Activated CD8-positive, alpha-beta memory T cell treated with anti-CD3 and anti-CD28 coated beads for 4 hours (primary cell): ENCODE measurements at regions not wholly inside any gene's neighbourhood (a gene's known extent, or its start where the extent isn't known, plus 50 kb on each side); places are given as distances from the start of the nearest gene placed in this dataset.

Experiments used
- DNase-seq, 2 donors: peaks; one replicate each; pipeline ENCODE4 v3.0.0-alpha.2; 2020; ENCODE audit warnings: low read depth in 2 of 2

DNA sequence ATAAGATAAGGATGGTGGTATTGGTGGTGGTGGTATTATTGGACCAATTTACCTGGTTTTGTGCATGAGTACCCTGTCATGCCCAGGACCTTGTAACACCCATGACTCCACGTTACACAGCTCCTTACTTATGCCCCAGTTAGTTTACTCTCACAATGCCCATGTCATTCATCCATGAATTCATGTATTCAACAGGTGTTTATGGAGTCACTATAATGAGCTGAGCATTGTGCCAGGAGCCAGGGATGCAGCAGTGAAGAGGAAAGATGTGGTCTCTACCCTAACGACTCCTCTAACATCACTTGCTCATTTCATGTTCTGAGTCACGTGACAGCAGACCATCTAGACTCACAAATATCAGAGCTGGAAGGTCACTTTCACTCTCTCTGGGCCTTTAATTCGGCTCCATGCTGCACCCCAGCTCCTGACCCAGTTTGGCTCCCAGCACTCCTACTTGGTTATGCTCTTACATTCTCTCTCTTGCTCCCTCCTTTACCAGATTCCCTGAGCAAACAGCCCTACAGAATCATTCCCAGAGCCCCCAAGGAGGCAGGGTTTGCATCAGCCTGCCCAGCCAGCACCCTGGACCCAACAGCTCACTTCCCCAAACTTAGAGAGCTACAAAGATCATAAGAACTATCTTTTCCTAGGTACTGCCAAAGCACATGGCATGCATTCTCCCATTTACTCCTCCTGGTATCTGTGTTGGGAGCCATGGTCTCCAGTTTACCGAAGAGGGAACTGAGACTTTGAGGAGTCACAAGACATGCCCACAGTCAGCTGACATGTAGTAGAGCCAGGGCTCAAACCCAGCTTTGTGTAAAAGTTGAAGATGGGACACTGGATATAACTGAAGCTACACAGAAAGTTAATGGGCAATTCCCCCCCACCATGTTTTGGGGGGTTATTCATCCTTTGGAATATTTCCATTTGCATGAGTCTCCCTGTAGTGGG, 449.9 kb downstream of the LRATD1 start:
- no peak for DNase-seq

DNA sequence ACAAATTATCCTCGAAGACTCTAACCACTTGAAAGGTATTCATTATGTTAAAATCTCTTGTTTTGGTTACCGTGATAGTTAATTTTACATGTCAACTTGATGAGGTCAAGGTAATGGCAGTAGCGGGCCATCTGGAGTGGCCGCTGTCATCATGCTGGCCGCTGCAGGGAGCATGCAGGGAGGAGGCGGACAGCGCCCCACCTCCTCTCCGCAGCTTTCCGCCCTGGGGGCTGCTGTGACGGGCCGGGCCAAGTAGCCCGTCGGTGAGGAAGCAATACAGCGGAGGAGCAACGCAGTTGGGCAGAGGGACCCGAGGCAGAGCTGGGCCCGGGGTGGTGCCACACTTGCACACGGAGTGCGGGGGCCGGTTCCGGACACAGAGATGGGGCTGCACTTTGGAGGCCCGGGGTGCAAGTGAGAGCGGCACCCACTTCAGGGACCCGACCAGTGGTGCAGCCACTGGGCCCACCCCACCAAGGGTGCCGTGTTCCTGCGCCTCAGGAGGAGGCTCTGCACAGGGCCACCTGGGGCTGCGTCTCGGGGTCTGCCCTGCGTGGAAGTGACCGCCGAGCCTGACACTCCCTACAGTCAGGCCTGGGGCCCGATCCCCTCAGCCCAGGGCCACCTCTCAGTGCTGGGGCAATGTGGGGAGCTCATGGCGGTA, 452.4 kb downstream of the LRATD1 start:
- no peak for DNase-seq

DNA sequence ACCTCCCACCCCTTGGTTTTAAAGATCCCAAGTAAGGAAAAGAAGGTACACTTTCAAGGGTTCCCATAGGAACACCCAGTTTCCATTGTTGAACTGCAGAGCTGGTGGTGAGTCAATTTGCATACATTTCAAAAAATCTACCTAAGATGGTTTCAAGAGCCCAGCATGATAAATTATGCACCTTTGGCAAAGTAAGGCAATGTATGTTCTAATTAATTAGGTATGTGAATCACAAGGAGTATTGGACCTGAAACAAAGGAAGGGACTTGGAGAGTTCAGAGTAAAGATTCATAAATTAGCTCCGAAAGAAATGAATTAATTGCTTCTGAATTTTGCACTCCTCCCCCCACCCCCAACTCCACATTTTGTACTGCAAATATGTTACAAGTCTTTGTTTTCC, 459.7 kb downstream of the LRATD1 start:
- no peak for DNase-seq

DNA sequence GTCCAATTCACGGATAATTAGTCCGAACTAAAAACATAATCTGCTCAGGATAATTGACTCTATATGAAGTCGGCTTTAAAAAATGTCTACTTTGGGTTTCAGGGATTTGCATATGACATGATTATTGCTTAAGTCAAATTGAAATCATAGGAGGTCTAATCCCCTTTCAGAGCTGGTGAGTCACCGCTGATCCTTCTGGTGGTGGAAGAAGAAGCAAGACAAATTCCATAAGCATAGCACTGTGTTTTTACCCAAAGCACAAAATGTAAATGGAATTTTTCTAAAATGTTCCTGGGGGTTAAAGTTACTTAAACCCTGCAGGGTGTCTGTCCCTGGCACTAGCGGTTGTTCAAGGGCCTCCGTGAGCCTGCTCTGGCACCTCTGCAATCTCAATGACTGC, 460.2 kb downstream of the LRATD1 start:
- no peak for DNase-seq

DNA sequence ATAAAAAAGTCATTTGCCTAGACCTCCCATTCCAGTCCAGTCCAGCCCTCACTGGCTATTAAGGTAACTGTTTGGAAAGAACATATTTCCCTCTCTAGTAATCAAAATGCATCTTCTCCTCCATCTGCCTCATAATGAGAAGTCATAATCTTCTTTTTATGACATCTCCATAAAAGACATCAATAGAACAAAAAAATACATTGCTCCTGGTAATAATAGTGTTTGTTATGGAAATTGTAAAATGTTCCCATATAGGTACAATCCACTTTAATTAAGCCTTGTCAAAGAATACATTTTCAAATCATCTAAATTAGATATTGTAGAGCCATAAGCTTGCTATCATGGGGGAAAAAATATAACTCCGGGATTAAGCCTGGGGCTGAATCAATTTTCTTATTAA, 461.6 kb downstream of the LRATD1 start:
- no peak for DNase-seq

DNA sequence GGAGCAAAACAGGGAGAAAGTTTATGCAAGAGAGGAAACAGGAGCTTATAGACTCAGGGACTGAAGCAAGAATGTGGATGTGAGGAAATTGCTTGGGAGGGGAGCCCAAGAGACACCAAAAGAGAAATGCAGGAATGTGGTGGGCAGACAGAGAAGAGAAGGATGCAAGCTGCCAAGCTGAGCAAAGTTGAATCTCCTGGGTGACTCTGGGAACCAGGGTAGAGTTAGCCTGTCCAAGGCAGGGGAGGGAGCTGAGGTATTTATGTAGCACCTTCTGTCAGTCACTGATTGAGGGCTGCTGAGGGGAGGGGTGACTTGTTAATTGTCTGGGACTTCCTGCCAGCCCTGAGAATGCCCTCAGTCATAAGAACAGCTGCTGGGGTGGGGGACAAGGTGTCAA, 464.3 kb downstream of the NBAS start:
- no peak for DNase-seq

DNA sequence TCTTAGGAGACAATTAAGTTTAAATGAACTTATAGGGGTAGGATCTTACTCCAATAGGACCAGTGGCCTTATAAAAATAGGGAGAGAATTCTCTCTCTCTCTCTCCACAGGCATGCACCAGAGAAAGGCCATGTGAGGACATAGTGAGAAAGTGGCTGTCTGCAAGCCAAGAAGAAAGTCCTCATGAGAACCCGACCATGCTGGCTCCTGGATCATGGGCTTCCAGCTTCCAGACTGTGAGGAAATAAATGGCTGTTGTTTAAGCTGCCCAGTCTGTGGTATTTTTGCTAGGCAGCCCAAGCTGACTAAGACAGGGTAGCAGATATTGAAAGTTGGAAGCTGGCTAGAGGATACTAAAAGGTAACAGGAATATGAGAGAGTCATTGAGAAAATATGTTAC, 454.0 kb downstream of the NBAS start:
- no peak for DNase-seq

DNA sequence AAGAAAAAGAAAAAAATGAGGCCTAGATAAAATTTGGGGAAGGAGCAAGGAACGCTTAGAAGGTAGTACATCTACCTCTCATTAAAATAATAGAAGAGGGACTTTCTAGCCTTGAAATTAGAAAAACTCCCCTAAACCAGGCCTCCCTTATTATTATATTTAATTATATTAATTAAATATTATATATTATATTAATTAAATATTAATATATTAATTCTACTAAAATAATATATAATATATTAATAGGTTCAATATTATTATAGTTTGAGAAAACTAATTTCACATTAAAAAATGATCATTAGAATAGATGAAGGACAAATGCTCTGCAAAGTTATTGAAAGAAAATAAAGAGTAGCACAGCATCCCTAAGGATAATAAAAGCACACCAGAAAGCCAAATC, 449.4 kb downstream of the NBAS start:
- no peak for DNase-seq

DNA sequence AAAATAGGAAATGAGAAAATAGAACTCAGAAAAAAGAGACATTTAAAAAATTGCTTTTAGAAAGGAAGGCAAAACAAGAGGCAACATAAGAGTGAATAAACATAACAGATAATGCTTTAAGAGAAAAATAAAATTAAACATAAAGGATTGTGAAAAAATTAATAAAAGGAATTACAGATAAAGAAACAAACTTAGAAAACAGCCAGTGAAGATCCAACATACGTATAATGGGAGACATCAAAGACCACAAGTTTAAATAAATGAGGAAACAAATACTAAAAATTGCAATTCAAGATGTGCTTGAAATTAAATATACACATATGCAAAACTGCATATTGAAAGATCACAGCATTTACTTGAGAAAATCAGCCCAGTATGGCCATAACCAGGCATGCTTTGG, 448.9 kb downstream of the NBAS start:
- DNase-seq = no peak

DNA sequence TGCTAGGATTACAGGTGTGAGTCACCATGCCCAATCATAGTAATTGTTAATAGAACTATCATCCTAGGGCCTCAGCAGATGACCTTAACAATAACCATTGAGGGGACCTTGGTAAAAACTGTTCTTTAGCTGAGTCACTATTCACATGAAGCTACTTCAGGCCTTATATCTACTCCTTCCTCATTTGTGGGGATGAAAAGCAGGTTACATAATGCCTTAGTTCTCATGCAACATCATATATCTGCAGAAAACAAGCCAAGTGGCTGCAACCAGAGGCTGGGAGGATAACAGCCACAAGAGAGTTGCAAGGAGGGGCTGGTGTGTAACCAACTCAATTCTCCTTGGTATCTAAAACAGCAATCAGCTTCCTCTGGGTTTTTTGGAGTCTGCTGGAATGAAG, 445.4 kb downstream of the NBAS start:
- DNase-seq = no peak

DNA sequence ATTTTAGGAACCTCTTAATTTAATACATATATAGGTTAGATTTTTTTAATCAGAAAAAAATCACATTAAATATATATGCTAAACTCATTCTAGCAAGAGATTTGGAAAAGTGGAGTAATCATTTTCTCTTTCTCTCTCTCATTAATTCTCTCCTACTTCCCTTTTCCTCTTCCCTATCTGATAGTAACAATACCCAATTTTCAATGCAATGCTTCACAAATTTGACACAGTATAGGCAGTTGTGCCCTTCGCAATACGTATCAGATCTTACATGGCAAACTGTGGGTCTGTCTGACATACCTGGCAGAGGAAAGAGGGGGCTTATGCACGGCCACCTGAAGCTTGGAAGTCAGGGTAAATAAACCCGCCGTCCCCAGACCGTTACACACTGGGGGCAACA, 444.3 kb downstream of the NBAS start:
- DNase-seq = no peak
